ENCODE measurements at regions not wholly inside any gene's neighbourhood (a gene's known extent, or its start where the extent isn't known, plus 50 kb on each side); places are given as distances from the start of the nearest gene placed in this dataset.
A peak's percentile ranks its signal among the peaks of the same experiment; 100 is the strongest.
"Not testable (repeated sequence)": the region's sequence is repeated elsewhere in the genome, so short reads cannot be mapped to it uniquely, and the experiment has no call there.

DNA sequence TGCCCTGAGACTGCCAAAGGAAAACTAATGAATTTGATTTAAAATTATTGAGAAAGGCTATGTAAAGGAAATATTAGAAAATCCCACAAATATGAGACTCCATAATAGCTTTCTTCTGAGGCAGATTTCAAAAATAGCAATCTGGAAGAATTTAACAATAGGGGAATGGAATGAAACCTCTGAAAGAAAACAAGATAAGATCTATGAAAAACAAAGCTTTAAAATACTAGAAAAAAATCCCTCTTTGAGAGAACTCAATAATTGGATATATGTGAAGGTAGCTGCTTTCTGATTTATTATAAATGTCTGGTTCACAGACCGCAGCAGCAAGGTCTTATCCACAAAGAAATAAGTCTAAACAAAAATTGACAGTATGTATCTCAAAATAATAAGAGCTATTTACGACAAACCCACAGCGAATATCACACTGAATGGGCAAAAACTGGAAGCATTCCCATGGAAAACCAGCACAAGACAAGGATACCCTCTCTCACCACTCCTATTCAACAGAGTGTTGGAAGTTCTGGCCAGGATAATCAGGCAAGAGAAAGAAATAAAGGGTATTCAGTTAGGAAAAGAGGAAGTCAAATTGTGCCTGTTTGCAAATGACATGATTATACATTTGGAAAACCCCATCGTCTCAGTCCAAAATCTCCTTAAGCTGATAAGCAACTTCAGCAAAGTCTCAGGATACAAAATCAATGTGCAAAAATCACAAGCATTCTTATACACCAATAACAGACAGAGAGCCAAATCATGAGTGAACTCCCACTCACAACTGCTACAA lies 319.3 kb upstream of the THBS1 start:
- FAIRE-seq, result not testable (repeated sequence)

DNA sequence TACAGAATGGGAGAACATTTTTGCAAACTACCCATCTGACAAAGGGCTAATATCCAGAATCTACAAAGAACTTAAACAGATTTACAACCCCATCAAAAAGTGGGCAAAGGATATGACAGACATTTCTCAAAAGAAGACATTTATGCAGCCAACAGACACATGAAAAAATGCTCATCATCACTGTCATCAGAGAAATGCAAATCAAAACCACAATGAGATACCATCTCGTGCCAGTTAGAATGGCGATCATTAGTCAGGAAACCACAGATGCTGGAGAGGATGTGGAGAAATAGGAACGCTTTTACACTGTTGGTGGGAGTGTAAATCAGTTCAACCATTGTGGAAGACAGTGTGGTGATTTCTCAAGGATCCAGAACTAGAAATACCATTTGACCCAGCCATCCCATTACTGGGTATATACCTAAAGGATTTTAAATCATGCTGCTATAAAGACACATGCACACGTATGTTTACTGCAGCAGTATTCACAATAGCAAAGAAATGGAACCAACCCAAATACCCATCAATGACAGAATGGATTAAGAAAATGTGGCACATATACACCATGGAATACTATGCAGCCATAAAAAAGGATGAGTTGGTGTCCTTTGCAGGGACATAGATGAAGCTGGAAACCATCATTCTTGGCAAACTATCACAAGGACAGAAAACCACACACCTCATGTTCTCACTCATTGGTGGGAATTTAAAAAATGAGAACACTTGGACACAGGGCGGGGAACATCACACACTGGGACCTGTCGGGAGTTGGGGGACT lies 317.7 kb upstream of the THBS1 start:
- not testable (repeated sequence) for FAIRE-seq

DNA sequence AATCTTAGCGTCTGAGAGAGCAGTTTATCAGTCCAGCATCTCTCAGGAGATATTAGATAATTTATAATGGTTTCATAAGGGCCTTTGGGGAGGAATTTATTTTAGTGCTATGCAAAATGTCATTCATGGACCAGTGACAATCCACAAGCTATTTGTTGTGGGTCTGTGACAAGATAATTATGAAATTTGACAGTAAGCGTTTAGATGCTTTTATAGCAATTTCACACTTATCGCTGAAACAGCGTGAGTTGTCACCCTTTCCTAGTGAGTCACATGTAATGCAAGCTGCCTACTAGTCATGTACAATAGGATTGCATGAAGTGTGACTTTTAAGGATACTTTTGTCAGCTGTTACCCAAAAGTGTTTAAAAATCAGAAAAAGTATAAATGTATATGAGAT lies 315.6 kb upstream of the THBS1 start:
- no peak for FAIRE-seq

DNA sequence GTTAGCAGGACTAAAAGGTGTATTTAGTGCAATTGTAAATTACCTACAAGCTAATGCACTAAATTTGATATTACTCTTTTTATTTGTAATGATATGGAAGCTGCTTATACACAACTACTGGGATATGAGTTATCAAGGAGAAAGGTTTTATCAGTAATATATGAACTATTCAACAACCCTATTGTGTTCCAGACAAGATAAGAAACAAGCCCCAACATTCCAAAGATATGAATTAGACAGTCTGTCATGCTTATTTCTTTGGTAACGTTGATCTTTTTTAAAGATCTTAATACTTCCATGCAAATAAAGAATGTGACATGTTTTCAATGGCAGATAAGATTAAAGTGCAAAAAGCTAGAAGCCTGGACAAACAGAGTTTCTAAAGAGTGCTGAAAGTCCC lies 314.0 kb upstream of the THBS1 start:
- FAIRE-seq, result no peak

- no peak for FAIRE-seq
Observed at GRCh38 chr15:39267685-39268084, 313.2 kb upstream of the THBS1 start.

DNA sequence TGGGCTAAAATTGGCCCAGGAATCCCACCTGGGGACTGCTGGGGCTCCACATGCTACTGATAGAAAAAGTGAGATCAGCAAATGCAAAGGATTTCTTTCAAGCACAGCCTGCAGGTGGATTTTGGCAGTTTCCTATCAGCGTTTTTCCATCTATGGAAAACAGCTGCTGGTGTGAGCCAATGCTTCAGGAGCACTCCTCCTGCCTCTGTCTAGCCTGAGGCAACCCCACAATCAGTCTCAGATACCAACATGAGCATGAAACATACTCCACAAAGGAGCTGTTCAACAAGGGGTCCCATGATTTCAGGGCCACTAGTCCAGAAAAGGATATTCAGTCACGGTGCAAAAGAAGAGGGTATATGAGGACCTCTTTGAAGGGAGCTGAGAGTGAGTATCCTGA lies 311.5 kb upstream of the THBS1 start:
- FAIRE-seq, result no peak

DNA sequence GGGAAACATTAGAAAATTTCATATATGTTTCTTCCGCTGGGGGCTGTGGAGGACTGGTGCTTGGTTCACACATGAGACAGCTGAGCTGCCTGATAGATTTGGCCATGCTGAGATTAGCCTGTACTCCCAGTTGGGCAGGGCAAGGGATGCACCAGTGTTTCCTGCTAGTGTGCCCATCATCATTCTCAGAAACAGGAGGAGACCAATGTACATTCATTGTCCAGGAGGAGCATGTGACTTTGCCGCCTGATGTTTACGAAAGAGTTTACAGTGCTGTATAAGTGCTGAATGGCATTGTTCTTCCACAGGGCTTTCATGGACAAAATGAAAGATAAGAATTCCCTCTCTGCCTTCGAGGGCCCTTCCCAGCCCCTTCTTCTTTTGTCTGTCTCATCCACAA lies 311.1 kb upstream of the THBS1 start:
- FAIRE-seq, result no peak

DNA sequence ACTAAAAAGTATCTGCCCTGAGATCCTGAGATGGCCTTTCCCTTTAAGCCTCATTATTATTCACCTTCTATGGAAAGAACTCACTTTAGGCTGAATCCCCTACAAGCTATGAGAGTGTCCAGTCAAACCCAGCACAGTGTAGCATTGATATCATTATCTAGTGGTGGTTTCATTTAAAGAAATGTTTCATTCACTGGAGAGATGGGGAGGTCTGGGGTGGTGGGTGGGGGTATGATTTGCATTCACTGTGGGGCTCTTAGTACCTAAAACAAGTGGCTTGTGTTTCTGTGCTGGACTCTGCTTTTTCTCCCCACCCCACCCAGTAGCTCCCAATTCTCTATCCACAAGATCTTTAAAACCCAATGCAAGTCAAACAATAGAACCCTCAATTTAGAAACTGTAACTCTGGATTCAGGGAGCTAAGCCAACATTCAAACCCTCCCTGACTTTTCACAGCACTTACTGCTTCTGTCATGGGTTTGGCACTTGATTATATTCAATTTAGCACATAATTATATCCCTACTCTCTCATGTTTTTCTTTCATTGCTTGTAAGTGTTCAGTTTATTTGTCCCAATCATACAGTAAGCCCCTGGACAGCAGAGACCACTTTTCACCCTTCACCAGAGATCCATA lies 310.5 kb upstream of the THBS1 start:
- no peak for FAIRE-seq

- no peak for FAIRE-seq
Observed at GRCh38 chr15:39270934-39271333, 309.9 kb upstream of the THBS1 start.

DNA sequence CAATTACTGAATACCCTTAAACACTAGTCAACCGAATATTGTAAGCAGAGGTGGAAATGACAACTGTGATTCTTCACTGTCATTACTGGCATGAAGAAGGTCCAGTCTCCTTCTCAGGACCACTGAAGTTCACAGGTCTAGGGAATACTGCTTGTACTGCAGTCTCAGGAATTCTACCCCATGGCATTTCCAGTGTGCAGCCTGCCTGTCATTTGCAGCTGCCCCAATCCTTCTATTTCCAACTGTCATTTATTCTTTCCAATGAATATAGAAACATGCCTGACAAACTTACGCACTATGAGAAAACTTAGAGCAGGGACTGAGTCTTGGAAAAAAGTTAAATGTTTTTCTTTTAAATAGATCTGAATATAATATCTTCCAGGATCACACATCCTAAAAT lies 308.0 kb upstream of the THBS1 start:
- FAIRE-seq, result no peak

DNA sequence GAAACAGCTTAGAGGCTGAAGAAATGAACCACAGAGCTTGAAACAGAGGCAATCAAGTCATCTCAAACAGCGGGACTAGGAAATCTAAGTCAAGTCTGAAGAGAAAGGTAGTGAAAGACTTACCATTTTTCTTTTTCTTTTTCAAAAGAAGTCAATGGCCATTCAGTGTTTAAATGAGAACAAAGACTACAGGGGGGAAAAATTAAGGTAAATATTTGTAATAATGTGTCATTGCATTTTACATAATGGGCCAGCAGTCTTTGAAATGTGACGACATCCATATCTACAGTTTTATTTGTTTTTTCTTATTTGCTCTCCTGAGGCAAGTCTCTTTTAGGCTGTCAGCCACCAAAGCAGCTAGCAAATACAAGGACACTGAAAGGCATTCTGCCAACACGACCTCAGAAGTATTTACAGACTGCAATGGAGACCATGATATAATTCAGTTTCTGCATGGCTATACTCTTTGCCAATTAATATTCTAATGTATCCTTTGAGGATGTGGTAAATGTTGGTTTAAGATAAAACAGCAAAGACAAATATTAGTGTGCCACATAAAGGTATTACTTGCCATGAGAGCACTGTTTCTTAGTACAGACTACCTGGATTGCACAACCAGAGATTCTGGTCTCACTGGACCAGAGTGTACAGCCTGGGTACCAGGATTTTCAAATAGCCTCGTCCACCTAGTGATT lies 307.0 kb upstream of the THBS1 start:
- peak; percentile 99 for FAIRE-seq

GRCh38 chr15:39275066-39275465 lies 305.8 kb upstream of the THBS1 start:
- no peak for FAIRE-seq

GRCh38 chr15:39279311-39279710 lies 301.6 kb upstream of the THBS1 start:
- FAIRE-seq, result no peak

GRCh38 chr15:39281094-39281493 lies 299.8 kb upstream of the THBS1 start:
- FAIRE-seq, result no peak

DNA sequence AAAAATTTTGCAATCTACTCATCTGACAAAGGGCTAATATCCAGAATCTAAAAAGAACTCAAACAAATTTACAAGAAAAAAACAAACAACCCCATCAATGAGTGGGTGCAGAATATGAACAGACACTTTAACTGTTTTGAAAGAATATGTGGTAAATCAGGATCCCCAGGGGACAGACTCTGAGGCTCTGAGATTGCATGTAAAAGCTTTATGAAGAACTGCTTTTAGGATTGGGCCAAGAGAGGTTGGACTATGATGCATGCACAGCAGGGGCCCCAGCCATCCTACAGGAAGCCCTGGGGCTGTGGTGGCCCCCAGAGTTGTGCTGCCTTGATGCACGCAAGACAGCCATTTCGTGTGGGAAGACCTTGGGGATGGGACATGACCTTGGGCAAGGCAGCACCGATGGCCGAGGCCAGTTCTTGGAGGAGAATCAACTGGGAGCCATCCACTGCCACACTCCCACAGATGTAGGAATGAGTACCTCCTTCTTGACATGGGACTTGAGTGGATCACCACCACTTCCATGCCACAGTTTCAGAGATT lies 298.1 kb upstream of the THBS1 start:
- FAIRE-seq, result no peak

GRCh38 chr15:39283531-39283930 lies 297.3 kb upstream of the THBS1 start:
- FAIRE-seq, result no peak

DNA sequence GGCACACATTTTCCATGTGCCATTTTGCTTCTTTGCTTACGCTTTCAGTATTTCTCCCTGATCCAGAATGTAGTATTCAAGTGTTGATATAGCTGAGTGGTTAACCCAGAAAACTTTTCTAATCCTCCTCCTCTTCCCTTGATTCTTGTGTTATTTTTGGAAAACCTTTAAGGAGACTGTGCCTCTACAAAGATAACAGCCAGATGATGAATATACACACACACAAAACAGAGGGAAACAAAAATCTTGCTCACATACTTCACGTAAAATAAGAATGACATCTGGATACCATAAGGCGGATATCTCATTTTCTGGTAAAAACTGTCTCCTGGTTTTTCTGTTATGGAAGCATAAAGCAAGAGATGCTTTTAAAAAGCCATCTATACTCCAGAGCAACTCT lies 295.8 kb upstream of the THBS1 start:
- no peak for FAIRE-seq

GRCh38 chr15:39285663-39286062 lies 295.2 kb upstream of the THBS1 start:
- FAIRE-seq, result no peak

GRCh38 chr15:39286706-39287105 lies 294.2 kb upstream of the THBS1 start:
- FAIRE-seq, result no peak

GRCh38 chr15:39287322-39288195 lies 293.3 kb upstream of the THBS1 start:
- FAIRE-seq, result no peak

DNA sequence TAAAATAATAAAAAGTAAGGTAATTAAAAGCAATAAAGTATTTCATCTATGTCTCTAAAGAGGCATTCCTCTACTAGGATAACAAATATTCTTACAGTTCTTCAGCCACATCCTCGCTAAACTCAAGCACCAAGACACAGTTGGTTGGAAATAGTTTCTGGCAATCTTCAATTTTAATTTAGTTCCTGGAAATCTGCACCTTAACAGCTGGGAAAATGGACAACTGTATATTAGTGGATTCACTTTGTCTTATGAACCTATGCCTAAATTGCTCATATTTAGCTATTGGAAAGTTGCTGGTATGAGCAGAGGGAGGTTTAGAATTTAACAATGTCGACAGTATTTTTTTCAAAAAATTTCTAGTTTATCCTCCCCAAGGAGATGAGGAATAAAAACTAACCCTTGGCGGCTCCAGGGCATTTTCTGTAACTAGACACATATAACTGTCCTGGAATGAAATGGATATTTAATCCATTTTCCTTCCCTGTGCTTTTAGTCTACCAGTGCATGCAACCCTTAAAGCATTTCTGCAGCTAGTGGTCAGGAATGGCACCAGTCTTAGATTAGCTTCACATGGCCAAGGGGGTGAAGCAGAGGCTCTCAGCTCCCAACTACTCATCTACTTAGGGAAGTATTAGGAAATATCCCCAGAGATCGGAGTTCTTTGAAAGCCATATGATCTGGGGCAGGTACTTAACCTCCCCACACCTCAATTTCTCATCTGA lies 290.0 kb upstream of the THBS1 start:
- FAIRE-seq, result no peak
